ENCODE measurements at regions not wholly inside any gene's neighbourhood (a gene's known extent, or its start where the extent isn't known, plus 50 kb on each side); places are given as distances from the start of the nearest gene placed in this dataset.

DNA sequence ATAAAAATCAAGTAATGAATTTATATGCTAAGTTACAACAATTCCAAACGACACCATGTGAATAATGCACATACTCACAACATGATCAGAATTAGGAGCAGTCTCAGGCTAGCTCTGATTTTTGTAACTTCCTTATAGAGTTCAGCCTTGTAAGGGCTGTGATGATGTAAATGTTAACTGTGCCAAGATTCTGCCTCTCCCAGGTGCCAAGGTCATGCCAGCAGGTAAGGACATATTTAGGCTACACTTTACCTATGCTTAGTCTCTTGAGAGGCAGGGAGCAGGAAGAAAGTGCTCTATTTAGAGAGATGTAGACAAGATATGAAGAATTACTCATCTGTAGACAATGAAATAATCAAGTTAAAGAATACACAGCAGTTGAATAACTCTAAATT is 53.6 kb upstream of the AGR3 start:
- TF ChIP-seq, protein P1, sequence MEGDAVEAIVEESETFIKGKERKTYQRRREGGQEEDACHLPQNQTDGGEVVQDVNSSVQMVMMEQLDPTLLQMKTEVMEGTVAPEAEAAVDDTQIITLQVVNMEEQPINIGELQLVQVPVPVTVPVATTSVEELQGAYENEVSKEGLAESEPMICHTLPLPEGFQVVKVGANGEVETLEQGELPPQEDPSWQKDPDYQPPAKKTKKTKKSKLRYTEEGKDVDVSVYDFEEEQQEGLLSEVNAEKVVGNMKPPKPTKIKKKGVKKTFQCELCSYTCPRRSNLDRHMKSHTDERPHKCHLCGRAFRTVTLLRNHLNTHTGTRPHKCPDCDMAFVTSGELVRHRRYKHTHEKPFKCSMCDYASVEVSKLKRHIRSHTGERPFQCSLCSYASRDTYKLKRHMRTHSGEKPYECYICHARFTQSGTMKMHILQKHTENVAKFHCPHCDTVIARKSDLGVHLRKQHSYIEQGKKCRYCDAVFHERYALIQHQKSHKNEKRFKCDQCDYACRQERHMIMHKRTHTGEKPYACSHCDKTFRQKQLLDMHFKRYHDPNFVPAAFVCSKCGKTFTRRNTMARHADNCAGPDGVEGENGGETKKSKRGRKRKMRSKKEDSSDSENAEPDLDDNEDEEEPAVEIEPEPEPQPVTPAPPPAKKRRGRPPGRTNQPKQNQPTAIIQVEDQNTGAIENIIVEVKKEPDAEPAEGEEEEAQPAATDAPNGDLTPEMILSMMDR (IDR thresholded peaks at IDR 0.05) = no peak
- TF ChIP-seq POLR2A (IDR thresholded peaks at IDR 0.05) = no peak
